Thymus (tissue), 11 donors: ENCODE measurements at regions not wholly inside any gene's neighbourhood (a gene's known extent, or its start where the extent isn't known, plus 50 kb on each side); places are given as distances from the start of the nearest gene placed in this dataset.

Experiments used
- DNase-seq, 9 donors: peaks; one replicate each; pipeline ENCODE4 v3.0.0-alpha.2; 2013; ENCODE audit warnings: low spot score in 9 of 9, low read depth in 6 of 9, missing footprints in 1 of 9
- H3K27ac ChIP-seq, 2 donors: one replicate each; pipeline ENCODE4 v1.5.1; 2013; ENCODE audit warnings: control low read depth in 1 of 2, low read depth in 1 of 2, low read length in 1 of 2, mild to moderate bottlenecking in 1 of 2, moderate library complexity in 1 of 2
- H3K27me3 ChIP-seq, 2 donors: one replicate each; pipeline ENCODE4 v1.5.1; 2013; ENCODE audit warnings: low read length in 1 of 2; ENCODE audit not compliant: control insufficient read depth in 2 of 2, insufficient read depth in 1 of 2
- H3K36me3 ChIP-seq, 2 donors: one replicate each; pipeline ENCODE4 v1.5.1; 2013; ENCODE audit warnings: low read length in 1 of 2, mild to moderate bottlenecking in 1 of 2, moderate library complexity in 1 of 2; ENCODE audit not compliant: control insufficient read depth in 2 of 2, insufficient read depth in 2 of 2
- H3K4me1 ChIP-seq, 2 donors: one replicate each; pipeline ENCODE4 v1.5.1; 2013; ENCODE audit warnings: low read length in 2 of 2; ENCODE audit not compliant: control insufficient read depth in 2 of 2, insufficient read depth in 2 of 2
- H3K4me3 ChIP-seq, 2 donors: one replicate each; pipeline ENCODE4 v1.5.1; 2013; ENCODE audit warnings: low read length in 2 of 2, control low read depth in 1 of 2, mild to moderate bottlenecking in 1 of 2
- H3K9me3 ChIP-seq, 2 donors: one replicate each; pipeline ENCODE4 v1.5.1; 2013; ENCODE audit warnings: low read length in 1 of 2, mild to moderate bottlenecking in 1 of 2; ENCODE audit not compliant: control insufficient read depth in 2 of 2, insufficient read depth in 1 of 2
- WGBS: extraction: QIAGEN DNeasy Blood & Tissue Kit; methylation state at CpG from one replicate; pipeline ENCODE4 v1.1.7; 2013; 5-methylcytosine and 5-hydroxymethylcytosine counted together
- donor health status: healthy.

GRCh38 chr18:75959150-75959549 is 531.6 kb upstream of the SMIM21 start:
- H3K4me1 ChIP-seq: no peaks in the 10 kb centered on the region
- H3K4me3 ChIP-seq: no peak overlapping the region
- no peak for DNase-seq
- no peaks in the 10 kb centered on the region for H3K9me3 ChIP-seq
- no peaks in the 10 kb centered on the region for H3K36me3 ChIP-seq
- H3K27me3 ChIP-seq: no peaks in the 10 kb centered on the region
- no peak overlapping the region for H3K27ac ChIP-seq

GRCh38 chr18:75958683-75959082 is 531.2 kb upstream of the SMIM21 start:
- Histone ChIP-seq H3K4me3 (no peak overlapping the region), H3K9me3 (no peaks in the 10 kb centered on the region), H3K4me1 (no peaks in the 10 kb centered on the region), H3K27ac (no peak overlapping the region), H3K36me3 (no peaks in the 10 kb centered on the region), H3K27me3 (no peaks in the 10 kb centered on the region)
- WGBS: 96% methylated on average over 1 of the region's 1 CpG
- no peak for DNase-seq

- Histone ChIP-seq H3K27ac (no peak overlapping the region), H3K9me3 (peaks cover 0 to 5% of the 10 kb centered on the region in 2 donors), H3K36me3 (no peaks in the 10 kb centered on the region), H3K4me3 (no peak overlapping the region), H3K4me1 (no peaks in the 10 kb centered on the region), H3K27me3 (no peaks in the 10 kb centered on the region)
- DNase-seq: no peak
- 88% methylated on average over 5 of the region's 5 CpGs for WGBS
These were observed 517.9 kb upstream of the SMIM21 start for GRCh38 chr18:75945265-75945933.

DNA sequence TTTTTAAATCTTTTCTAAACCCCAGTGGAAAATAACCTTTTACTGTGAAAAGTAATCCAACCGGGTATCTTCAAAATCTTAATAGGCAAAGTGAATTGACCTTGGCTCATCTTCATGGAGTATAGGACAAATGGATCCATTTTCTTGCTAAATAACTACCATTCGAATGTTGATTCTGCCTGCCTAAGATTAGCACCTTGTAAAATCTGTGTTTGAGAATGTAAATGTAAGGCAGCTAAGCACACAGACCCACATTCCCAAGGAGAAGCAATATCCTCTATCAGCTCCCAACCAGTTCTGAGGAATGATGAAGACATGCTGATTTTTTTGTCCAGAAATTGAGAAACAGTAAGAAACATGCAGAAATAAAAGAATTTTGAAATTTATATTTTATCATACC is 509.8 kb upstream of the SMIM21 start:
- no peak overlapping the region for H3K27ac ChIP-seq

GRCh38 chr18:75936862-75937261 is 509.4 kb upstream of the SMIM21 start:
- WGBS: 98% methylated on average over 1 of the region's 1 CpG
- Histone ChIP-seq H3K36me3 (no peaks in the 10 kb centered on the region), H3K4me1 (no peaks in the 10 kb centered on the region), H3K4me3 (no peak overlapping the region), H3K27me3 (no peaks in the 10 kb centered on the region), H3K9me3 (no peaks in the 10 kb centered on the region), H3K27ac (no peak overlapping the region)
- no peak for DNase-seq

More for the DNA sequence above, 509.8 kb upstream of the SMIM21 start:
- DNase-seq: no peak
- no peaks in the 10 kb centered on the region for H3K36me3 ChIP-seq
- no peak overlapping the region for H3K4me3 ChIP-seq
- no peaks in the 10 kb centered on the region for H3K27me3 ChIP-seq
- H3K9me3 ChIP-seq: no peaks in the 10 kb centered on the region
- WGBS: 24% methylated on average over 2 of the region's 2 CpGs
- no peaks in the 10 kb centered on the region for H3K4me1 ChIP-seq

DNA sequence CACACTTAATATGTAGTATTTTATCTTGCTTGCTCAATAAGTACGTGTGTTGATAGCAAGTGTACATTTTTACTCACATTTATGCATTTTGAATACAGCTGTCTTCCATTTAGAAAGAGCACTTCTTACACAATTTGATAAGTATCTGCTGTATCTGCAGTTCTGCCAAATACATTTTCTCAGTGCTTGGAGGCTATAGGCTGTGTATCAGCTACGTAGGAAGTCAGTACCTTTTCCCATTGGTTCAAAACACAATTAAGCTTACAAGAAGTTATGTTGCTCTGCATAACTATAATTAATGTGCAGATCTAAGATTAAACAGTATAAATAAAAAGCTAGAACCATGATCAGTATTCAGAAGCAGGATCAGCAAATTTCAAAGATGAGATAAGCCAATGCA is 503.6 kb upstream of the SMIM21 start:
- DNase-seq: no peak

GRCh38 chr18:75928706-75929105 is 501.2 kb upstream of the SMIM21 start:
- 92% methylated on average over 2 of the region's 2 CpGs for WGBS
- no peak for DNase-seq
- Histone ChIP-seq H3K9me3 (no peaks in the 10 kb centered on the region), H3K36me3 (no peaks in the 10 kb centered on the region), H3K4me3 (no peak overlapping the region), H3K27me3 (no peaks in the 10 kb centered on the region), H3K4me1 (no peaks in the 10 kb centered on the region), H3K27ac (no peak overlapping the region)

More for the DNA sequence above, 503.6 kb upstream of the SMIM21 start:
- H3K27me3 ChIP-seq: no peaks in the 10 kb centered on the region
- H3K36me3 ChIP-seq: no peaks in the 10 kb centered on the region
- H3K9me3 ChIP-seq: no peaks in the 10 kb centered on the region
- no peaks in the 10 kb centered on the region for H3K4me1 ChIP-seq
- 94% methylated on average over 2 of the region's 2 CpGs for WGBS
- H3K27ac ChIP-seq: no peak overlapping the region
- H3K4me3 ChIP-seq: no peak overlapping the region

DNA sequence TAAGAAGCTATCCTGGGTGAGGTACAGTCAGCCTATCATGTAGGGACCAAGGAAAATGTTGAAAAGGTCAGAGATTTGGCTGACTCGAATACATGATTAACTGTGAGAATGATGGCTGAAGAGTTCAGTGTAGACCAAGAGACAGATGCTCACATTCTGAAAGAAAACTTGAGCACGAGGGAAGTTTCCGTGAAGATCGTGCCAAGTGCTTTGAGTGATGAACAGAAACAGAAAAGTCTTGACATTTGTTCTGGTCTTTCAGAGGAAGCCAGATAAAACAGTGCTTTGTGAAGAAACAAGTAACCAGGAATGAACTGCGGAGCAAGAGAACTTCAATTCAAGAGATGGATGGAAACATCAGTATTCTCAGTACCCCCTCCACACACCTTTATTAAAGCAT is 500.3 kb upstream of the SMIM21 start:
- no peaks in the 10 kb centered on the region for H3K36me3 ChIP-seq
- WGBS: 91% methylated on average over 5 of the region's 5 CpGs
- H3K27ac ChIP-seq: no peak overlapping the region
- no peaks in the 10 kb centered on the region for H3K9me3 ChIP-seq
- H3K4me3 ChIP-seq: no peak overlapping the region
- no peaks in the 10 kb centered on the region for H3K4me1 ChIP-seq
- no peak for DNase-seq
- no peaks in the 10 kb centered on the region for H3K27me3 ChIP-seq

DNA sequence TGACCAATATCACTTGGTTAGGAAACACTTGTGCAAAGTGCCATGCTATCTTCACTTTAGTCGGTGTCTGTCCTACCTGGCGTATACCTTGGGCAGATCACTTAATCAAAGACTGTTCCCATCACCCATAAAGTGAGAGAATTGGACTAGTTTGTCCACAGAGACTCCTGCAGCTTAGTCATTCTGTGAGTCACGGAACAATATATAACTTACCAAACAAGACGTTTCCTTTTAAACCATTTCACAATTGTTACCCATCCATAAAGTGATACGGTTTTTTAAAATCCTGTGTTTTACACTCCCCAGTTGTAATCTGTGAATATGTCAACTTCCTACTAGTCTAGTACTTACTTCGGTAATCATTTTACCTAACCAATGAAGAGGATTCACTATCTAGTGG is 499.3 kb upstream of the SMIM21 start:
- WGBS: 95% methylated on average over 6 of the region's 6 CpGs
- no peak overlapping the region for H3K4me3 ChIP-seq
- H3K4me1 ChIP-seq: no peaks in the 10 kb centered on the region
- no peaks in the 10 kb centered on the region for H3K9me3 ChIP-seq
- no peaks in the 10 kb centered on the region for H3K36me3 ChIP-seq
- DNase-seq: no peak
- H3K27me3 ChIP-seq: no peaks in the 10 kb centered on the region
- no peak overlapping the region for H3K27ac ChIP-seq
